SU-DHL-6 (cell line): ENCODE measurements at regions not wholly inside any gene's neighbourhood (a gene's known extent, or its start where the extent isn't known, plus 50 kb on each side); places are given as distances from the start of the nearest gene placed in this dataset.

ENCODE experiments used
- H2AFZ ChIP-seq: fragments of 200-600 bp; sonication (generic); 2 replicates; pipeline ENCODE4 v1.6.1; 2014; ENCODE audit warnings: low read depth, mild to moderate bottlenecking, moderate library complexity, mixed read lengths, antibody characterized with exemption, low read length; ENCODE audit not compliant: severe bottlenecking
- H3F3A ChIP-seq: fragments of 200-600 bp; shearing (Covaris generic); 2 replicates; pipeline ENCODE4 v1.6.0; 2016; ENCODE audit warnings: antibody characterized with exemption, mild to moderate bottlenecking; ENCODE audit not compliant: insufficient read depth
- H3K27ac ChIP-seq: fragments of 200-600 bp; sonication (generic); 2 replicates; pipeline ENCODE4 v1.5.1; 2016; ENCODE audit warnings: low read depth, mild to moderate bottlenecking, low read length, moderate library complexity, mixed read lengths
- H3K27me3 ChIP-seq: fragments of 200-600 bp; sonication (generic), shearing (Covaris generic); 2 replicates; pipeline ENCODE4 v1.6.0; 2014; ENCODE audit warnings: mild to moderate bottlenecking, low read length
- H3K36me3 ChIP-seq: fragments of 200-600 bp; sonication (generic); 2 replicates; pipeline ENCODE4 v1.6.1; 2014; ENCODE audit warnings: mild to moderate bottlenecking, low read length, mixed read lengths
- H3K4me2 ChIP-seq: fragments of 300-600, 200-600 bp; shearing (Covaris generic), sonication (generic); 2 replicates; pipeline ENCODE4 v1.6.0; 2014; ENCODE audit warnings: low read length, low read depth, mild to moderate bottlenecking; ENCODE audit not compliant: poor library complexity, severe bottlenecking
- H3K4me3 ChIP-seq: fragments of 200-600 bp; sonication (generic); 2 replicates; pipeline ENCODE4 v1.5.1; 2014; ENCODE audit warnings: antibody characterized with exemption, low read length, mild to moderate bottlenecking, mixed read lengths; ENCODE audit not compliant: insufficient read depth, poor library complexity, severe bottlenecking
- H3K79me2 ChIP-seq: fragments of 200-600 bp; sonication (generic); 2 replicates; pipeline ENCODE4 v1.6.1; 2014; ENCODE audit warnings: mild to moderate bottlenecking, low read length, moderate library complexity; ENCODE audit not compliant: insufficient read depth
- H3K9ac ChIP-seq: fragments of 200-600 bp; sonication (generic); 2 replicates; pipeline ENCODE4 v1.7.0; 2014; ENCODE audit warnings: mild to moderate bottlenecking, low read length
- H3K9me2 ChIP-seq: fragments of 200-600 bp; sonication (generic); replicated peaks from 2 replicates; pipeline ENCODE4 v1.6.1; 2014; ENCODE audit warnings: low read length; ENCODE audit not compliant: insufficient read depth
- H3K9me3 ChIP-seq: fragments of 200-600 bp; sonication (generic); 2 replicates; pipeline ENCODE4 v1.6.1; 2014; ENCODE audit warnings: low read length, mixed read lengths; ENCODE audit not compliant: insufficient read depth
- H4K20me1 ChIP-seq: fragments of 200-600 bp; sonication (generic); 2 replicates; pipeline ENCODE4 v1.6.1; 2014; ENCODE audit warnings: low read depth, mild to moderate bottlenecking, antibody characterized with exemption, low read length, moderate library complexity, mixed read lengths
- EZH2phosphoT487 ChIP-seq: fragments of 200-600 bp; sonication (generic), shearing (Covaris generic); conservative IDR thresholded peaks from 2 replicates; pipeline ENCODE4 v1.6.1; 2018; ENCODE audit warnings: mild to moderate bottlenecking, antibody characterized with exemption, low read length, moderate library complexity, mixed read lengths
- TF ChIP-seq, protein P1 (sequence below): fragments of 200-600 bp; sonication (generic); IDR thresholded peaks from one replicate; pipeline ENCODE4 v1.5.1; 2017; ENCODE audit warnings: antibody characterized with exemption, mild to moderate bottlenecking, low read length, moderate library complexity; ENCODE audit not compliant: insufficient read depth, poor library complexity, severe bottlenecking

- Histone ChIP-seq H3K9ac (no peak overlapping the region), H3K79me2 (no peaks in the 10 kb centered on the region), H3K4me3 (no peak overlapping the region), H4K20me1 (no peaks in the 10 kb centered on the region), H3K9me2 (no peaks in the 10 kb centered on the region), H3K27ac (no peak overlapping the region), H3K9me3 (no peaks in the 10 kb centered on the region), H3K36me3 (no peaks in the 10 kb centered on the region), H2AFZ (no peak overlapping the region), H3K4me2 (no peak overlapping the region), H3K27me3 (no peaks in the 10 kb centered on the region), H3F3A (no peaks in the 10 kb centered on the region)
- TF ChIP-seq EZH2phosphoT487, result no peak
- TF ChIP-seq, protein P1, sequence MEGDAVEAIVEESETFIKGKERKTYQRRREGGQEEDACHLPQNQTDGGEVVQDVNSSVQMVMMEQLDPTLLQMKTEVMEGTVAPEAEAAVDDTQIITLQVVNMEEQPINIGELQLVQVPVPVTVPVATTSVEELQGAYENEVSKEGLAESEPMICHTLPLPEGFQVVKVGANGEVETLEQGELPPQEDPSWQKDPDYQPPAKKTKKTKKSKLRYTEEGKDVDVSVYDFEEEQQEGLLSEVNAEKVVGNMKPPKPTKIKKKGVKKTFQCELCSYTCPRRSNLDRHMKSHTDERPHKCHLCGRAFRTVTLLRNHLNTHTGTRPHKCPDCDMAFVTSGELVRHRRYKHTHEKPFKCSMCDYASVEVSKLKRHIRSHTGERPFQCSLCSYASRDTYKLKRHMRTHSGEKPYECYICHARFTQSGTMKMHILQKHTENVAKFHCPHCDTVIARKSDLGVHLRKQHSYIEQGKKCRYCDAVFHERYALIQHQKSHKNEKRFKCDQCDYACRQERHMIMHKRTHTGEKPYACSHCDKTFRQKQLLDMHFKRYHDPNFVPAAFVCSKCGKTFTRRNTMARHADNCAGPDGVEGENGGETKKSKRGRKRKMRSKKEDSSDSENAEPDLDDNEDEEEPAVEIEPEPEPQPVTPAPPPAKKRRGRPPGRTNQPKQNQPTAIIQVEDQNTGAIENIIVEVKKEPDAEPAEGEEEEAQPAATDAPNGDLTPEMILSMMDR, result no peak
Measured at GRCh38 chr5:12100542-12100941, 196.3 kb upstream of the CTNND2 start.

GRCh38 chr5:12099296-12099695, 195.1 kb upstream of the CTNND2 start:
- H3K27ac ChIP-seq, result no peak overlapping the region
- no peak overlapping the region for H3K9ac ChIP-seq
- no peak overlapping the region for H3K4me2 ChIP-seq
- TF ChIP-seq, protein P1, result no peak
- TF ChIP-seq EZH2phosphoT487, result no peak
- no peaks in the 10 kb centered on the region for H3K27me3 ChIP-seq
- H3K4me3 ChIP-seq, result no peak overlapping the region
- no peaks in the 10 kb centered on the region for H3K9me2 ChIP-seq
- no peaks in the 10 kb centered on the region for H3K36me3 ChIP-seq
- H3K9me3 ChIP-seq, result no peaks in the 10 kb centered on the region
- no peaks in the 10 kb centered on the region for H3K79me2 ChIP-seq
- H4K20me1 ChIP-seq, result no peaks in the 10 kb centered on the region
- H2AFZ ChIP-seq, result no peak overlapping the region
- no peaks in the 10 kb centered on the region for H3F3A ChIP-seq

DNA sequence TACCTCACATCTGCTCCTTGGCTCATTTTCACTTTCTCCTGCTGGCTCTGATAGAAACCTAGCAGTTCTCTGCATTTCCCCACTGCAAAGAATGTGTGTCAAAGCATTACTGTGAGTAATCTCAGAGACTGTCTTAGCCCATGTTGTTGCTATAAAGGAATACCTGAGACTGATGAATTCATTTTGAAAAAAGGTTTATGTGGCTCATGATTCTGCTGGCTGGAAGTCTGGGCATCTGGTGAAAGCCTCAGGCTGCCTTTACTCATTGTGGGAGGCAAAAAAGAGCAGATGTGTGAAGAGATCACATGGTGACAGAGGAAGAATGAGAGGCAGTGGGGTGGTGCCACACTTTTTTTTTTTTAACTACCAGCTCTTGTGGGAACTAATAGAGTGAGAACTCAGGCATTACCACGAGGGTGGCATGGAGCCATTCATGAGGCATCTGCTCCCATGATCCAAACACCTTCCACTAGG, 191.6 kb upstream of the CTNND2 start:
- H3K9me2 ChIP-seq, result no peaks in the 10 kb centered on the region
- no peaks in the 10 kb centered on the region for H3K36me3 ChIP-seq
- no peaks in the 10 kb centered on the region for H3F3A ChIP-seq
- no peak overlapping the region for H3K4me3 ChIP-seq
- H3K4me2 ChIP-seq, result no peak overlapping the region
- no peak overlapping the region for H2AFZ ChIP-seq
- no peak overlapping the region for H3K9ac ChIP-seq
- H4K20me1 ChIP-seq, result no peaks in the 10 kb centered on the region
- no peak for TF ChIP-seq EZH2phosphoT487
- TF ChIP-seq, protein P1, result no peak
- H3K27ac ChIP-seq, result no peak overlapping the region
- no peaks in the 10 kb centered on the region for H3K9me3 ChIP-seq
- no peaks in the 10 kb centered on the region for H3K27me3 ChIP-seq
- no peaks in the 10 kb centered on the region for H3K79me2 ChIP-seq
